ENCODE measurements at regions not wholly inside any gene's neighbourhood (a gene's known extent, or its start where the extent isn't known, plus 50 kb on each side); places are given as distances from the start of the nearest gene placed in this dataset.

GRCh38 chr13:44096901-44097300 lies 217.2 kb downstream of the LACC1 start:
- Mint-ChIP-seq H3K9me3 (peaks cover 11 to 15% of the 10 kb centered on the region in 2 experiments), H3K4me3 (no peak overlapping the region), H3K27ac (no peak overlapping the region), H3K36me3 (ENCODE audit: insufficient read depth in 1 of 3, low read depth in 3 of 3) (peaks cover 3 to 12% (median 5%) of the 10 kb centered on the region in 3 experiments; a peak in 6 of 7 replicates), H3K4me1 (peaks cover 0 to 6% of the 10 kb centered on the region in 2 experiments; a peak in 2 of 4 replicates), H3K27me3 (ENCODE audit: low read depth) (no peaks in the 10 kb centered on the region)
- Histone ChIP-seq H3K27ac (ENCODE audit: insufficient read length, low read depth, low read length) (no peak overlapping the region), H3K9ac (ENCODE audit: extremely low read depth, insufficient read length, low read length) (no peak overlapping the region), H3K27me3 (ENCODE audit: insufficient read depth, low read length) (no peaks in the 10 kb centered on the region), H2BK120ac (ENCODE audit: low read depth, low read length, poor library complexity, severe bottlenecking) (no peak overlapping the region), H2AK5ac (ENCODE audit: insufficient read length, low read length) (no peak overlapping the region), H3K23me2 (ENCODE audit: insufficient read length, low read depth, low read length, poor library complexity, severe bottlenecking) (no peaks in the 10 kb centered on the region), H3K23ac (ENCODE audit: insufficient read length, low read depth, low read length) (no peak overlapping the region), H2BK12ac (ENCODE audit: insufficient read length, low read depth, low read length) (no peak overlapping the region), H3K9me3 (ENCODE audit: control insufficient read depth, low read depth, low read length) (no peaks in the 10 kb centered on the region), H2BK5ac (ENCODE audit: insufficient read length, low read length) (no peak overlapping the region), H3K18ac (ENCODE audit: insufficient read length, low read depth, low read length) (no peak overlapping the region), H4K8ac (replicated peaks; ENCODE audit: insufficient read length, low read depth, low read length) (no peak overlapping the region), H3K79me1 (ENCODE audit: insufficient read depth, low read depth, low read length, poor library complexity, severe bottlenecking) (no peaks in the 10 kb centered on the region), H4K20me1 (ENCODE audit: control insufficient read depth, insufficient read depth, insufficient read length) (no peaks in the 10 kb centered on the region), H3T11ph (ENCODE audit: low read length) (no peak overlapping the region), H3K79me2 (ENCODE audit: insufficient read depth, low read length) (no peaks in the 10 kb centered on the region), H2BK15ac (ENCODE audit: low read depth, low read length) (no peak overlapping the region), H3K4me2 (ENCODE audit: insufficient read depth, insufficient read length, low read length) (no peak overlapping the region), H3K4ac (ENCODE audit: low read depth, low read length) (no peak overlapping the region), H2AFZ (ENCODE audit: low read length) (no peak overlapping the region), H3K4me1 (ENCODE audit: insufficient read depth, low read length) (no peaks in the 10 kb centered on the region), H4K91ac (ENCODE audit: insufficient read length, low read depth, low read length) (no peak overlapping the region), H2BK20ac (ENCODE audit: low read depth, low read length, poor library complexity, severe bottlenecking) (no peak overlapping the region), H4K5ac (ENCODE audit: insufficient read length, low read depth, low read length) (no peak overlapping the region), H3K56ac (ENCODE audit: insufficient read length, low read depth, low read length) (no peak overlapping the region), H3K14ac (ENCODE audit: insufficient read depth, low read length) (no peak overlapping the region)
- no peak for DNase-seq
- no peak for TF ChIP-seq CTCF (conservative IDR thresholded peaks at IDR 0.05)

Data from H9 (cell line).